Stimulated activated effector memory CD8-positive, alpha-beta T cell treated with anti-CD3 and anti-CD28 coated beads, Interleukin-12 subunit alpha, Interleukin-12 subunit beta, amount 100 ng/mL, for 72 hours (primary cell): ENCODE measurements at regions not wholly inside any gene's neighbourhood (a gene's known extent, or its start where the extent isn't known, plus 50 kb on each side); places are given as distances from the start of the nearest gene placed in this dataset.
A peak's percentile ranks its signal among the peaks of the same experiment; 100 is the strongest.

Experiments used
- ATAC-seq: fragments of 150-1000 bp; cut with Tn5 transposase; 2 replicates; pipeline ENCODE4 v1.10.0; 2021
- DNase-seq, 2 donors: peaks; one replicate each; pipeline ENCODE4 v3.0.0; 2021 to 2022; ENCODE audit warnings: low spot score in 2 of 2
- H3K27ac Mint-ChIP-seq: one replicate; pipeline ENCODE4 v1.8.0; 2022; ENCODE audit warnings: mild to moderate bottlenecking, mixed read lengths
- H3K36me3 Mint-ChIP-seq: one replicate; pipeline ENCODE4 v1.8.0; 2022; ENCODE audit warnings: mild to moderate bottlenecking, mixed read lengths
- H3K4me1 Mint-ChIP-seq: one replicate; pipeline ENCODE4 v1.8.0; 2022; ENCODE audit warnings: mixed read lengths
- H3K4me3 Mint-ChIP-seq: one replicate; pipeline ENCODE4 v1.8.0; 2022; ENCODE audit warnings: mild to moderate bottlenecking, mixed read lengths
- H3K9me3 Mint-ChIP-seq: one replicate; pipeline ENCODE4 v1.8.0; 2022; ENCODE audit warnings: mixed read lengths

DNA sequence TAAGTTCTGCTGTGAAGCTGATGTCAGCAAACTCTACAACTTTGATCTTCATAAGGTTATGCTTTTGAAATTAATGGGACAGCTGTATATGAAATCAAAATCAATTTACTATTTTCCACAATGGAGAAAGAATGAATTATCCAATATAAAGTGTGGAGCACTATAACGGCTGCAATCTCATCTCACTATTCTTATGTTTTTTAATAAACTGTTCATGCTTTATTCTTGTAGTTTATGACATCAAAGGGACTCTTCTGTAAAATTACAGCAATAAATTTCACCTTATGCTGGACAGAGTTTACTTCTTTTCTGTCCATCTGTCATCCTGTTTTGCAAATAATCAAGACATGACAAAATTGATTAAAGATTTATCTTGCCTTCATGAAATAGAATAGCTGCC lies 192.5 kb downstream of the TECRL start:
- no peak overlapping the region for H3K27ac Mint-ChIP-seq
- H3K36me3 Mint-ChIP-seq, result no peaks in the 10 kb centered on the region
- ATAC-seq, result no peak
- no peaks in the 10 kb centered on the region for H3K4me1 Mint-ChIP-seq
- no peak overlapping the region for H3K4me3 Mint-ChIP-seq
- H3K9me3 Mint-ChIP-seq, result peaks cover 13% of the 10 kb centered on the region
- no peak for DNase-seq

- no peaks in the 10 kb centered on the region for H3K4me1 Mint-ChIP-seq
- H3K4me3 Mint-ChIP-seq, result no peak overlapping the region
- DNase-seq (no peak), ATAC-seq (no peak)
- no peak overlapping the region for H3K27ac Mint-ChIP-seq
- no peaks in the 10 kb centered on the region for H3K36me3 Mint-ChIP-seq
- H3K9me3 Mint-ChIP-seq, result peaks cover 21% of the 10 kb centered on the region
Observed at GRCh38 chr4:64205376-64205775, 203.9 kb downstream of the TECRL start.

GRCh38 chr4:64200001-64200555 lies 209.2 kb downstream of the TECRL start:
- DNase-seq, result no peak
- no peaks in the 10 kb centered on the region for H3K36me3 Mint-ChIP-seq
- no peak overlapping the region for H3K4me3 Mint-ChIP-seq
- ATAC-seq, result no peak
- no peaks in the 10 kb centered on the region for H3K4me1 Mint-ChIP-seq
- H3K27ac Mint-ChIP-seq, result no peak overlapping the region
- peaks cover 24% of the 10 kb centered on the region for H3K9me3 Mint-ChIP-seq

- Mint-ChIP-seq H3K4me1 (no peaks in the 10 kb centered on the region), H3K4me3 (no peak overlapping the region), H3K27ac (no peak overlapping the region), H3K9me3 (peaks cover 30% of the 10 kb centered on the region), H3K36me3 (no peaks in the 10 kb centered on the region)
- ATAC-seq (no peak), DNase-seq (no peak)
Observed at GRCh38 chr4:64195582-64195981, 213.7 kb downstream of the TECRL start.

- Mint-ChIP-seq H3K9me3 (peaks cover 33% of the 10 kb centered on the region), H3K27ac (no peak overlapping the region), H3K36me3 (no peaks in the 10 kb centered on the region), H3K4me1 (no peaks in the 10 kb centered on the region), H3K4me3 (no peak overlapping the region)
- no peak for ATAC-seq
- DNase-seq, result no peak
Observed at GRCh38 chr4:64192731-64193412, 216.4 kb downstream of the TECRL start.

DNA sequence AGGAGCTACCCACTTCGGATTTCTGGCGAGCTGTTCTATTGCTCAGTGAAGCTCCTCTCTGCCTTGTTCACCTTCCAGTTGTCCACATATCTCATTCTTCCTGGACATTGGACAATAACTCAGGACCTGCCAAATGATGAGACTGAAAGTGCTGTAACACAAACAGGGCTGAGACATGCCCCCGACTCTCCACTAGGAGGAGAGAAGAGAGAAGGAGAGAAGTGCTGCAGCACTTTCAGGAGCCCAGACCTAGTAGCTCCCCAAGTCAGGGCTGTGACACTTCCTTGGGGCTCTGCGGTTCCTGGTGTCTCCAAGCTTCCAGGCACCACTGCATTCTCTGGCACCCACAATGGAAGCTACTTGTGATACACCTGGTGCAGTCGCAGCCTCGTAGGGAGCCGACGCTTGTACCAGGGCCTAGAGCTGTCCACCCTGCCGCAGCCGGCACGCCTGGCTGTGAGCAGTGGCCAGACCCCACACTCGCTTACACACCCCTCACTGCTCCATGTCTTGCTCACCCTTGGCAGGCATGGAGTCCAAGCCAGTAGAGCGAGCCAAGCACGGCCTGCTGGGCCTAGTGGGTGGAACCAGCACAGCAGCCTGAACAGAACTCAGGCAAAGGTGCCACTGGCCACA lies 234.9 kb downstream of the TECRL start:
- no peak overlapping the region for H3K4me3 Mint-ChIP-seq
- no peak overlapping the region for H3K27ac Mint-ChIP-seq
- no peak for DNase-seq
- no peaks in the 10 kb centered on the region for H3K4me1 Mint-ChIP-seq
- peaks cover 13% of the 10 kb centered on the region for H3K9me3 Mint-ChIP-seq
- H3K36me3 Mint-ChIP-seq, result no peaks in the 10 kb centered on the region
- no peak for ATAC-seq

DNA sequence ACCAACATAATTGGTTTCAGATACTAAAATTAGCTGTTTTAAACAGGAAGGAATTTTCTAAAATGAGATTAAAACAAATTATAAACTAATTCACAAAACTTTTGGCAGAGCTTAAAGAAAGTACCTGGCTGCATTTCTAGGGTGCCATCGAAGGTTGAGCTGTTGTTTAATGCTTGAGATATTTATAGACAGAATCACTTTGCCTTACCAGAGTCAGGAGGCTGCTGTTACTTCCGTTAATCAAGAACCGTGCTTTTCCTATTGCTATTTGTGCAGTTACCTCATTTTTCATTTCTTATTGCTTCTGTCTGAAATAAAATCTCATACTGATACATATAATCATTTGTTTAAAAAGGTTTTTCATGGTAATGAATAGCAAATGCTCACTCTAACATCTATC lies 242.9 kb downstream of the TECRL start:
- no peaks in the 10 kb centered on the region for H3K4me1 Mint-ChIP-seq
- no peaks in the 10 kb centered on the region for H3K36me3 Mint-ChIP-seq
- H3K27ac Mint-ChIP-seq, result no peak overlapping the region
- peaks cover 7% of the 10 kb centered on the region for H3K9me3 Mint-ChIP-seq
- no peak for DNase-seq
- H3K4me3 Mint-ChIP-seq, result no peak overlapping the region
- ATAC-seq, result no peak

DNA sequence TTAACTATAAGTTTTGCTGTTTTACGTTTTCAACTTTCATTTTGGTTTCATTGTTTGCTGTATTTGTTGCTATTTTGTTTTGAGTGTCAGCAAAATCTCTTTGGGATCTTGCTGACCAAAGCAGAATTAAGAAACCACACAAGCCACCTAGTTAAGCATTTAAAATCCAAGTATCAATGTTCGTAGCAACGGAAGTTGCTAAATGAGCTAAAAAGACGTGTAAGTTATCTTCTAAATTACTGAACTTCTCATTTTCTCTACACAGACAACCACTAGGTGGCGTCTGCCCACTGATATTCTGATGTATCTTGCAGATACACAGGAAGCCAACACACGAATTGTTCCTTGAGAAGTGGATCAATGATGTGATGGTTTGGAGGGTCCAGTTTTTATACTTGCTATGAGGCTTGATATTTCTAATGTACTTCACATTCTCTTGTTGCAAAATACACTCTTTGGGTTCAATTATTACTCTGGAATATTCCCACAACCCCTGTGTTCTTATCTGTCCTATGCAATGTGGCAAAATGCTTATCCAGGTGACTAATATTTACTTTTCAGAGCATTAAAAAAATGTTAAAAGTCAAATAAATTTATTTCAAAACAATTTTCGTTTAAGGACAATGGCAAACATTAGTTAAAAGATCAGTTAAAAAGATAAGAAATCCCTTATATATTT lies 250.5 kb downstream of the TECRL start:
- H3K4me3 Mint-ChIP-seq, result no peak overlapping the region
- H3K9me3 Mint-ChIP-seq, result peaks cover 7% of the 10 kb centered on the region
- H3K27ac Mint-ChIP-seq, result no peak overlapping the region
- ATAC-seq, result no peak
- DNase-seq, result peak in 1 of 2 donors; percentile 55
- no peaks in the 10 kb centered on the region for H3K36me3 Mint-ChIP-seq
- H3K4me1 Mint-ChIP-seq, result no peaks in the 10 kb centered on the region

DNA sequence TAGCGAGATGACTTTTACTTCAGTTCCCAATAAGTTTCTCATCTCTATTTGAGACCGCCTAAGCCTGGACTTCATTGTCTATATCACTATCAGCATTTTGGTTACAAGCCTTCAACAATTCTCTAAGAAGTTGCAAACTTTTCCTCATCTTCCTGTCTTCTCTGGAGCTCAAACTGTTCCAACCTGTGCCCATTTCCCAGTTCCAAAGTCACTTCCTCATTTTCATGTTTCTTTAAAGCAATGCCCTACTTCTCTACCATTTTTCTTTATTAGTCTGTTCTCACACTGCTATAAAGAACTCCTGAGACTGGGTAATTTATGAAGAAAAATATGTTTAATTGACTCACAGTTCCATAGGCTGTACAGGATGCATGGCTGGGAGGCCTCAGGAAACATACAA lies 251.9 kb downstream of the TECRL start:
- H3K27ac Mint-ChIP-seq, result no peak overlapping the region
- no peaks in the 10 kb centered on the region for H3K36me3 Mint-ChIP-seq
- peaks cover 7% of the 10 kb centered on the region for H3K9me3 Mint-ChIP-seq
- DNase-seq, result no peak
- no peak for ATAC-seq
- no peak overlapping the region for H3K4me3 Mint-ChIP-seq
- no peaks in the 10 kb centered on the region for H3K4me1 Mint-ChIP-seq

GRCh38 chr4:64156253-64156652 lies 253.0 kb downstream of the TECRL start:
- no peaks in the 10 kb centered on the region for H3K36me3 Mint-ChIP-seq
- H3K9me3 Mint-ChIP-seq, result peaks cover 7% of the 10 kb centered on the region
- H3K4me1 Mint-ChIP-seq, result no peaks in the 10 kb centered on the region
- DNase-seq (no peak), ATAC-seq (no peak)
- H3K27ac Mint-ChIP-seq, result no peak overlapping the region
- no peak overlapping the region for H3K4me3 Mint-ChIP-seq

DNA sequence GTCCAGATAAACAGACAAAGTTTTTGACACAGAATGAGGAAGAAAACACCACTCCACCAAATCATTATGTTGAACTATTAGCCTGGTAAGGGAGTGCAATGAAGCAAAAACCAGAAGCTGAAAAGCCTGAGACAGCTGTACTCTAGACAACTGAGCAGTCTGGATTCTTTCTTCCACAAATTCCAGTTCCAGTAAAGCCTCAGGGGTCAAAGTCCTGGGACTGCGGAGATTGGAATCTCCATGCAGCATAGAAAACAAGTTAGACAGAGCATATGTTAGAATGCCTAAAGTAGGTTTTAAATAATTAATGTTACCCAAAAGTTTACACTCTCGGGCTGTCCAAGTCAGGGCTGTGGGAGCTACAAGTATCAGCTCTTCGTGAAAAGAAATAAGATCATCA lies 263.2 kb downstream of the TECRL start:
- Mint-ChIP-seq H3K4me1 (no peaks in the 10 kb centered on the region), H3K4me3 (no peak overlapping the region), H3K9me3 (peaks cover 38% of the 10 kb centered on the region), H3K27ac (no peak overlapping the region), H3K36me3 (no peaks in the 10 kb centered on the region)
- no peak for DNase-seq
- no peak for ATAC-seq

GRCh38 chr4:64144994-64145393 lies 264.3 kb downstream of the TECRL start:
- Mint-ChIP-seq H3K9me3 (peaks cover 39% of the 10 kb centered on the region), H3K4me1 (no peaks in the 10 kb centered on the region), H3K4me3 (no peak overlapping the region), H3K27ac (no peak overlapping the region), H3K36me3 (no peaks in the 10 kb centered on the region)
- no peak for DNase-seq
- ATAC-seq, result no peak

GRCh38 chr4:64130907-64131306 lies 278.3 kb downstream of the TECRL start:
- no peaks in the 10 kb centered on the region for H3K36me3 Mint-ChIP-seq
- no peak overlapping the region for H3K4me3 Mint-ChIP-seq
- H3K4me1 Mint-ChIP-seq, result no peaks in the 10 kb centered on the region
- no peak overlapping the region for H3K27ac Mint-ChIP-seq
- H3K9me3 Mint-ChIP-seq, result peaks cover 6% of the 10 kb centered on the region
- ATAC-seq, result no peak
- DNase-seq, result no peak

- ATAC-seq (no peak), DNase-seq (no peak)
- H3K9me3 Mint-ChIP-seq, result peaks cover 12% of the 10 kb centered on the region
- no peak overlapping the region for H3K4me3 Mint-ChIP-seq
- no peaks in the 10 kb centered on the region for H3K4me1 Mint-ChIP-seq
- H3K27ac Mint-ChIP-seq, result no peak overlapping the region
- no peaks in the 10 kb centered on the region for H3K36me3 Mint-ChIP-seq
Observed at GRCh38 chr4:64125354-64125753, 283.9 kb downstream of the TECRL start.

GRCh38 chr4:64121803-64122202 lies 287.4 kb downstream of the TECRL start:
- H3K36me3 Mint-ChIP-seq, result no peaks in the 10 kb centered on the region
- ATAC-seq (no peak), DNase-seq (no peak)
- H3K4me3 Mint-ChIP-seq, result no peak overlapping the region
- no peaks in the 10 kb centered on the region for H3K4me1 Mint-ChIP-seq
- peaks cover 16% of the 10 kb centered on the region for H3K9me3 Mint-ChIP-seq
- no peak overlapping the region for H3K27ac Mint-ChIP-seq

GRCh38 chr4:64105903-64106302 lies 303.3 kb downstream of the TECRL start:
- H3K4me3 Mint-ChIP-seq, result no peak overlapping the region
- H3K27ac Mint-ChIP-seq, result no peak overlapping the region
- peaks cover 14% of the 10 kb centered on the region for H3K9me3 Mint-ChIP-seq
- no peaks in the 10 kb centered on the region for H3K36me3 Mint-ChIP-seq
- DNase-seq, result no peak
- H3K4me1 Mint-ChIP-seq, result no peaks in the 10 kb centered on the region
- no peak for ATAC-seq
